ENCODE measurements at regions not wholly inside any gene's neighbourhood (a gene's known extent, or its start where the extent isn't known, plus 50 kb on each side); places are given as distances from the start of the nearest gene placed in this dataset.
"Not testable (repeated sequence)": the region's sequence is repeated elsewhere in the genome, so short reads cannot be mapped to it uniquely, and the experiment has no call there.

GRCh38 chr4:95898226-95898625 is 58.3 kb downstream of the PDHA2 start:
- DNase-seq, result no peak

GRCh38 chr4:95909211-95909610 is 69.3 kb downstream of the PDHA2 start:
- no peak for DNase-seq

DNA sequence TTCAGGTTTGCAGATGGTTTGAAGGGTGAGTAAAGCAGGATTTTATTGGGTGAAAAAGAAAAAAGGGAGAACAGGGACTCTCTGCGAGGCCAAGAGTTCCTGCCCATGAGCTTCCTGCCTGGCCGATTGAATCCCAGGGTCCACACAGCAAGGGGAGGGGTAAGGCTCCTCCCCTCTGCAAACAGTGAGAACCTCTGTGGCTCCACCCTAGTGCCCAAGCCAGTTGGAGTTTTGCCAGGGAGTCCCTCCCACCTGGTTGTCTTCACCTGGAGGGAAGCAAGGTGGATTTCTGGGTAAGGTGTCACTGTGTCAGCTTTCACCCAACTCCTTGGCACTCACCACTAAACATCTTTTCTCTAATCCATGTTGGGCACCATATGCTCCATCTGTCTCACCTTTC is 70.9 kb downstream of the PDHA2 start:
- no peak for DNase-seq

DNA sequence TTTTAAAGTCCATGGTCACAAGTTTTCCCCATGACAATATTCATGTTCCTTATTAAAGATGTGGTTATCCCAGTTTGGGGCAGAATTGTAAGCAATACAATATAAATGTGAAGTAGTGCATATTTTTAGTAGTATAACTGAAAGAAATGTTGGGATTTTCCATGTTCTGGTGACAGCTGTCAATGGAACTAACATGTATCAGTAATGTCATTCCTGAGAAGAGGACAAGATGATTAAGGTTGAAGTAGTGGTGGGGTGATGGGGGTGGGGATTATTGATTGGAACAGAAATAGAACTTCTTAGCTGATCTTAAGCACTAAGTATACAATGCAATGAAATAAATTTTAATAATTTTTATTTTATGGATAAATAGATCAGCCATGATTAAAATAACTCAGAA is 81.6 kb downstream of the PDHA2 start:
- DNase-seq, result no peak

DNA sequence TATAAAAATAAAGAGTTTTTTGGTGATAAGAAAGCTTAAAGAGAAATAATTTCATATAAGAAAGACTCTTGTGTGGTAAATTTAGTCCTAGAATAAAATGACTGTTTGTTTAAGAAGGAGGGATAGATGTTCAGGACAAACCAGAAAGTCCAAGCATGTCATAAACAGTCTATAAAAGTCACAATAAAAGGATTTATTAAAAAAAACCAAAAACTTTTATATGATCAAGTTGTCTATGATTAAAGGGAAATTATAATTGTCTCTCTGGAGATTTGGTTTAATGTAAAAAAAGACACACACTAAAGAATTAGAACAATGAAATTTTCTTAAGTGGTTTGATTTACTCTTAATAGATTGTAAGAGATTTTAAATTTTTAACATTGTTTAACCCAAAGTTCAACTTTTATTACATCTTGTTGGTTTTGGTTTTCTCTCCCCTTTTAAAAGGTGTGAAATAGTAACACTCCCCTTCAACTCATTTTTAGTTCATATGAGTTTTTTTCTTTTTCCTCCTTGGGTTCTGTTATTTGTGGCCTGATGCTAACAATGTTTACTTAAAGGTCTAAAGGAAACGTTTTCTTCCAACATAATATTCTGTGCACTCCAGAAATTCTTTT is 89.7 kb downstream of the PDHA2 start:
- DNase-seq, result no peak

DNA sequence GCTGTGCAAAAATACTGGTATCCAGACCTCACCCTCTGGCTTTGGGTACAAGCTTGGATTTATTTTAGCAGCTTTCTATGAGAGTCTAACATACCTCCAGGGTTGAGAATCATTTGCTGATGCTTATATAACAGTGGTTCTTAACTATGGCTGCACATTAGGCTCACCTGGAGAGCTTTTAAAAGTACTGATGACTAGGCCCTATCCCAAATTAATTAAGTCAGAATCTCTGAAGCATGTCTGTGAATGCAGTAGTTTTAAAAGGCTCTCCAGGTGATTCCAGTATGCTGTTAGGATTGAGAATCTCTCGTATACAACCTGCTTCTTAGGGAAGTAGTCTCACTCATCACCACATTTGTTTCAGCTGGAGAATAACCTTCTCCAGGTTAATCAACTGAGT is 99.2 kb downstream of the PDHA2 start:
- DNase-seq, result no peak

DNA sequence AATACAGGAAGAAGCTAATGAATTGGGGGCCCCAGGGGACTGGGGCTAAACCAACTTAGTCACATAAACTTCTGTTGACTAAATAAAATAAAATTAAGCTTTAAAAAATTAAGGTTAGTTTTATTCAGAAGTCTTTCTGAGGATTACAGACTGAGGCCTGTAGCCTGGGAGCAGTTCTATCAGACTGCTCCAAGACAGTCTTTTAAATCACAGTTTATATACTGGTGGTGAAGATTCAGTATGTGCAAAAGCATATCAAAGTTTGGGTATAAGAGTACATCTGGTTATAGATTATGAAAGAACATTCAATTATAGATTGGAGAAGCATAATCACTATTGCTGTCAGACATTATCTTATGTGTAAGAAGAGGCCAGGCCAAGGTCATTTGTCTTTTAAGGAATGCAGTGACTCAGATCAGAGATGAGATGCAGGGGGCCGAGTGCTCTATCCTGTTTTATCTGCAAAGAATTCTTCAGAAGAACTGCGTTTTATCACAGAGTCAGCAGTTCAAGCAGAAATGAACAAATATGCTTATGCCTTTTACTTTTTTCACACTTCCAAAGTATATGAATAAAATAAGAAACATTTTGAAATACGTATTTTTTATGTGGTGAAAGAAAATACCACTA is 109.4 kb downstream of the PDHA2 start:
- DNase-seq, result no peak

DNA sequence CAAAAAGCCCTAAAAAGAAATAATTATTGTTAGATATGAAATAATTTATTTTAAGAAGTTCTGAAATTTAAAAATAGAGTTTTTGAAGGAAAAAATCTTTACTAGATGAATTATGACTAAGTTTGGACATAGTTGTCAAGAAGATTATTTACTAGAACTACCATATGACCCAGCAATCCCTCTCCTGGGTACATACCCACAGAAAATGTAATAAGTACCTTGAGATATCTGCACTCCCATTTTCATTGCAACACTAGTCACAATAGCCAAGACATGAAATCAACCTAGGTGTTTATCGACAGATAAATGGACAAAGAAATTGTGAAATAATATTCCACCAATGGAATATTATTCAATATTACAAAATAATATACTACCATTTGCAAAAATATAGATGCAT is 109.9 kb downstream of the PDHA2 start:
- DNase-seq, result no peak

DNA sequence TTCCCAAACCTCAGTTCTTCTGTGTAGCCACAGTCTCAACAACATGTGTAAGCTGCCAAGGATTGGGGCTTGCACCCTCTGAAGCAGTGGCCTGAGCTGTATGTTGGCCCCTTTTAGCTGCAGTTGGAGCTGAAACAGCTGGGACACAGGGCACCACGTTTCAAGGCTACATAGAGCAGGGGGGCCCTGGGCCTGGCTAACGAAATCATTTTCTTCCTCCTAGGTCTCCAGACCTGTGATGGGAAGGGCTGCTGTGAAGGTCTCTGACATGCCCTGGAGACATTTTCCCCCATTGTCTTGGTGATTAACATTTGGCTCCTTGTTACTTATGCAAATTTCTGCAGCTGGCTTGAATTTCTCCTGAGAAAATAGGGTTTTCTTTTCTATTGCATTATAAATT is 112.6 kb downstream of the PDHA2 start:
- not testable (repeated sequence) for DNase-seq

DNA sequence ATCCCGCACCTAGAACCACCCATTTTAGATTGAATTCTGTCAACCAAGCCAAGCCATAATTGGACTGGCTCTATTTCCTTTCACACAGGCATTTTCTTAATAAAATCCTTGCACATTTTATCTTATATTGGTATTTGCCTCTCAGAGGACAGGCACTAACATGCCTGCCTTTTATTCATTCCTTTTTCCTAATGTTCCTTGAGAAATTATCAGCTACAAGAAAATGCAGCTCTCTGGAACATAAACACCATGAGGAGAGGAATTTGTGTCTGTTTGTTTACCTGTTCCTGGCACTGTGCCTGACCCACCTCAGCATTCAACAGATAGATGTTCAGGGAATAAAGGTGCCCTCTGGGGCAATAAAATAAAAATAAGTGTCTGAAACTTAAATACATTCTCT is 116.2 kb downstream of the PDHA2 start:
- no peak for DNase-seq

DNA sequence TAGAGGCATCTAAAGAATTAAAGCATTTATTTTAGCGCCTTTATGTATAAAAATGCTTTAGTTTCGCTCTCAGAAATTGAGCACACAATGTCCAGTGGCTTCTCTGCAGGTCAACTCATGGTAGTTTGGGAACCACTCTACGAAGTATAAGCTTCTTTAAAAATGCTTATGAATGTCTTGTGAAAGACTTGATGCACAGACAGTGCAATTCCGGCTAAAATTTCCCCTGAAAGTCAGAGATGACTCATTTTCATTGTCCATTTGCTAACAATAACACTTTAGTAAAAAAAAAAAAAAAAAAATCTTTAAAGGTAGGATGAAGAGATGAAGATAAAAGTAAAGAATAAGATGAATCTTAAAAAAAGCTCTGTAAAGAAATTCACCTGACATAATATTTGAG is 117.2 kb downstream of the PDHA2 start:
- no peak for DNase-seq

- no peak for DNase-seq
Measured at GRCh38 chr4:95957759-95958158, 117.9 kb downstream of the PDHA2 start.

DNA sequence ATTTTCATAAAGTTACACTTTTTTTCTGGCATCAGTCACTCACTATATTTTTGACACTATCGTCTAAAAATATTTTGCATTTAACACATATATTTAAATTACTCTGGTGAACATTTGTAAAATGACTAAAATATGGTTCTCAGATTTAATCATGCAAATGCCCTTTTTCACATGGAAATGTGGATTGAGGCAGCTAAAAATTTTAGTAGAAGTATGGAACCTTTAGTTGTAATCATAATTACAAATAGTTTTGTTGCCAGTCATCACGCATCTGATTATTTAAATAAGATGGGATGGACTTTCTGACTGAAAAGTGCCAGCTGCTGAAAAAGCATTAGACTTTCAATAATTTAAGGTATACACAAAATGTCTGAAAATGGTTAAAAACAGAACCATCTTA is 119.3 kb downstream of the PDHA2 start:
- no peak for DNase-seq

- no peak for DNase-seq
Measured at GRCh38 chr4:95959633-95960032, 119.7 kb downstream of the PDHA2 start.

DNA sequence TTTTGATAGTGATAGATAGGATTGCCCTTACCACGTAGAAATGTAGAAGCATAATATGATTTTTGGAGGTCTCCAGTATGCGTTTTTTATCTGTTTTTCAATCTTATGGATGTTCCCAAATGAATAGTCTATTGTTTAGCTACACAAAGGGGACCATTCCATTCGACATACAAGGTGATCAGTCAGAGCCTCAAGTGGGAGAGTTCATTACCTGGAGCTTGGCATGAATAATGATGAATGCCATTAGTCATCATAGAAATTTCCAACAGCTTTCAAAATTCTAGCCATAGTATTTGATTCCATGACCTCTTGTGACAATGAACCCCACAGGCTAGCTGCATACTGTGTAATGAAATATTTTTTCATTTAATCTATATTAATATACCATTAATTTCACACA is 123.6 kb downstream of the PDHA2 start:
- no peak for DNase-seq

- no peak for DNase-seq
Measured at GRCh38 chr4:95979961-95980876, 140.3 kb downstream of the PDHA2 start.

DNA sequence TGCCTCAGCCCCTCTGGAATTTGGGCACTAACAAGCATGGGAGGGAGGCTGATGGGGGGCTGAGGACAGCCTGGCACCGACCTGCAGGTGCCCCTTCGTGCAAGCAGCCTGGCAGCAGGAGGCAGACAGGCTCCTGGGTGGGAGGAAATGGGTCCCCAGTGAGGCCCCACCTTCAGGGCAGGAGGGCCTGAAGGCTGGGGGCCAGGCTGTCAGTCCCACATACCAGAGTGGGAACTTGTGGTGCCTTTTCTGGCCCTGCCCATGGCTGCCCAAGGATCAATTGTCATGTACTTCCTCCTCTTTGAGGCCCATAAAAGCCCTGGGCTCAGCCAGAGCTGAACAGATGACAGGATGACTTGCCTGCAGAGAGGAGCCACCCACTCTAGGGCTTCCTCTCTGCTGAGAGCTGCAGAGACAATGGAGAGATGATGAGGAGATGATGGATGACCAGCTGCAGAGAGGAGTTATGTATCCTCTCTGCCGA is 141.0 kb downstream of the PDHA2 start:
- DNase-seq, result no peak

- no peak for DNase-seq
Measured at GRCh38 chr4:95981591-95981990, 141.7 kb downstream of the PDHA2 start.

- DNase-seq, result no peak
Measured at GRCh38 chr4:95982516-95982915, 142.6 kb downstream of the PDHA2 start.

GRCh38 chr4:95984081-95984480 is 144.2 kb downstream of the PDHA2 start:
- DNase-seq, result no peak

GRCh38 chr4:95985051-95985450 is 145.2 kb downstream of the PDHA2 start:
- no peak for DNase-seq

DNA sequence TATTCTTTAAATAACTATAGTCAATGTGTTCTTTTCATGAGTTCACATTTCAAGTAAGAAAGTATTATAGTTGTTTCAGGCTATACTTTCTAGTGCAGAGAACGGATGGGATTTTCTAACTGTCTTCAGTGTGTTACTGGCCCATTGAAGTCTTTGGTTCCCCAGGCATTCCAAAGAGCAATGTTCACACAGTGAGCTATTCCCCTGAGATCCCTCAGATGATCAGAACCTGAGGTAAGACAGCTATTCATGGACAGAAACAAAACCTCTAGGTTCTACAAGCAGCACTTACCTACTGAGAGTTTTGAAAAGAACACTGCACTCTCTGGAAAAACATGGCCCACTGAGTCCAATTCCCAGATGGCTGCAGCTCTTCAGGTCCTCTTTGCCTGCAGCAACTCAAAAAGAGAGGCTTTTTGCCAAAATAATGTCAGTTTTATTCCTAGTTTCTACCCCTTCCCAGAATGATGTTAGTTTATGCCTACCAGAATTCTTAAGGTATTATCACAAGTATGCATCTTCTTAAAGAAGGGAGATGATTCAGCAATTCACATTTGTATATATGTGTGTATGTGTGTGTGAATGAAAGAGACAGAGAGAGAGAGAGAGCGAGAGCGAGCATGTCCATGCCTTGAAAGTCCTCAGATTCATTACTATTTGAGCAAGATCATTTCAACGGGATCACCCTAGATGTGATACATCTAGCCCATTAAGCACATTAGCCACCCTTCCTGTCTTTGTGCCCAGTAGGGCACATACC is 146.1 kb downstream of the PDHA2 start:
- DNase-seq, result no peak

DNA sequence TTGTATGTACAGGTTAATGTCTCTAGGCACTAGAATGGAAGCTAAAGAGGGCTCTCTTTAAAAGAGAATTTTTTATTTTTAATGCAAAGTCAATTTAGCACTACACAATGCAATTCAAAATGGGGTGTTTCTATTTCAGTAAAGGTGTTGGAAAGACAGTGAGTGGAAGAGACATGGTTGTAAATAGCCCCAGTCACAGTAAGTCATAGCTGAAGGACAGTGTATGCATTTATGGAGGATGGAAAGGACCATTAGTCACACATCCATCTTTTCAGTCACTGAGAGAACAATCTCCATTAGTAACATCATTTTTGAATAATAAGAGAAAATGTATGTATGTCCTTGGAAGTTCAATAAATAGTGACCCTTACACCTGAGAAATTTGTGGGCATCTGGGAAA is 148.0 kb downstream of the PDHA2 start:
- no peak for DNase-seq

Measured in NCI-H1694 (cell line).